Fibroblast of lung (primary cell): ENCODE measurements at regions not wholly inside any gene's neighbourhood (a gene's known extent, or its start where the extent isn't known, plus 50 kb on each side); places are given as distances from the start of the nearest gene placed in this dataset.

Experiments used
- DNase-seq, 2 donors: peaks; one replicate each; pipeline versions ENCODE4 v3.0.0 to v3.0.0-alpha.2; 2010; ENCODE audit warnings: low read depth in 2 of 2
- H2AFZ ChIP-seq: 2 replicates; pipeline ENCODE4 v1.5.1; 2012; ENCODE audit warnings: low read length, control low read depth, inconsistent platforms
- H3K27ac ChIP-seq: 2 replicates; pipeline ENCODE4 v1.5.1; 2011; ENCODE audit warnings: low read length, control low read depth; ENCODE audit not compliant: insufficient read depth
- H3K27me3 ChIP-seq: 2 replicates; pipeline ENCODE4 v1.5.1; 2011; ENCODE audit warnings: mild to moderate bottlenecking, low read length; ENCODE audit not compliant: control insufficient read depth, insufficient read depth
- H3K36me3 ChIP-seq: 2 replicates; pipeline ENCODE4 v1.5.1; 2011; ENCODE audit warnings: low read length; ENCODE audit not compliant: control insufficient read depth, insufficient read depth
- H3K4me1 ChIP-seq: 2 replicates; pipeline ENCODE4 v1.5.1; 2011; ENCODE audit warnings: low read length; ENCODE audit not compliant: control insufficient read depth, insufficient read depth; ENCODE audit errors: extremely low read depth
- H3K4me2 ChIP-seq: 2 replicates; pipeline ENCODE4 v1.5.1; 2011; ENCODE audit warnings: low read length, control low read depth; ENCODE audit not compliant: insufficient read depth; ENCODE audit errors: extremely low read depth
- H3K4me3 ChIP-seq, 4 experiments: fragments of 200-600 bp in 1 of 4; sonication (generic) in 1 of 4; replicated peaks in 1 of 4; 2 replicates each; pipeline ENCODE4 v1.5.1; 2011 to 2016; ENCODE audit warnings: low read length in 4 of 4, low read depth in 3 of 4, mild to moderate bottlenecking in 3 of 4, control low read depth in 2 of 4, inconsistent platforms in 1 of 4, mixed read lengths in 1 of 4; ENCODE audit not compliant: insufficient read depth in 1 of 4; ENCODE audit errors: control extremely low read depth in 1 of 4
- H3K79me2 ChIP-seq: 2 replicates; pipeline ENCODE4 v1.5.1; 2012; ENCODE audit warnings: mild to moderate bottlenecking, low read length, inconsistent platforms; ENCODE audit not compliant: control insufficient read depth, insufficient read depth
- H3K9ac ChIP-seq: 2 replicates; pipeline ENCODE4 v1.5.1; 2011; ENCODE audit warnings: mild to moderate bottlenecking, low read length, control low read depth; ENCODE audit not compliant: insufficient read depth
- H3K9me3 ChIP-seq: 2 replicates; pipeline ENCODE4 v1.5.1; 2012; ENCODE audit warnings: low read depth, low read length; ENCODE audit not compliant: control insufficient read depth, insufficient read depth
- H4K20me1 ChIP-seq: 2 replicates; pipeline ENCODE4 v1.5.1; 2011; ENCODE audit warnings: low read length; ENCODE audit not compliant: control insufficient read depth, insufficient read depth; ENCODE audit errors: extremely low read depth
- CTCF ChIP-seq, 2 donors: IDR thresholded peaks in 1 of 2; conservative IDR thresholded peaks in 1 of 2; 1 replicate in 1 of 2; 2 replicates in 1 of 2; pipeline ENCODE4 v1.5.1; 2011 to 2012; ENCODE audit warnings: low read length in 2 of 2, control low read depth in 1 of 2, inconsistent platforms in 1 of 2, low read depth in 1 of 2, mild to moderate bottlenecking in 1 of 2
- EZH2 ChIP-seq: IDR thresholded peaks from 2 replicates; pipeline ENCODE4 v1.5.1; 2012; ENCODE audit warnings: low read length, control low read depth, mild to moderate bottlenecking; ENCODE audit errors: missing control alignments

DNA sequence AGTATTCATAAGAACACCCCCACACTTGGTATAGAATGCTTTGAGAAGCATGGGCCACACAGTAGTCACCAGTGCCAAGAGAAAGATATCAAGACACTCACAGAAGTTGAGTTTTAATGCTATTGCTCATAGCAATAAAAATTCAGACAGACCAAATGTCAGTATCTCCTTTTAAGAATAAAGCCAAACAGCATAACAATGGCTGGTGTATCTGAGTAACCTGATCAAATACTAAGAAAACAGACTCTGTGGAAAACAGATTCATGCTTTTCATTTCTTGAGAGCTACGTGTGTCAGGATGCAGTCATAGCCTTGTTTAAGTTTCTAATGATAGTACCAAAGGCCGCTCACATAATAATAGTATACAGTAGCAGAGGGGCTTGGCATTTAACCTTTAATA lies 778.5 kb downstream of the MECOM start:
- H3K4me2 ChIP-seq = peak overlapping the region; percentile 0

DNA sequence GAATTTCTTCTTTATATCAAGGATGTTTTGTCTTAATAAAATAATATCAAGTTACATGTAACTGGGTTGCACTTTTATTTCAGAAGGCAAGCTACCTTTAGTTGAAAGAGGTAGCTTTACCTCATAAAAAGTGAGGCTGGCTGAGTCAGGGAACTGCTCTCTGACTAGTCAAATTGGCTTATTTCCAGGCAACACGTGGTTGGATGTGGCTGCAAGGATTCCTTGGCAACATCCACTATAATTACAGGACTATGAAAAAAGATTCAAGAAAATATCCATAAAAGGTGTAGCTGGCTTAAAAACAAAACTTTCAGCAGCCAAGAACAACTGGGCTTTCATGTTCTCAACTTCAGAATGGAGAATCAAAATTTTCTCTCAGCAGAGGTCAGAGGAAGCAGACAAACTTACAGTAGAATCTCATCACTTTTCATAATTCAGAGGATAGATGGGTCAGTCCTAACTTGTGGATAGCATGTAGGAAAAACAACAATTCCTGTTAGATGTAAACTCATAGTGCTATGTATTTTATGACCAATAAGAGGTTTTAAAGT lies 779.1 kb downstream of the MECOM start:
- peak; percentile 90 to 95 for DNase-seq
- H3K4me3 ChIP-seq = no peak overlapping the region

More for the DNA sequence above, 778.5 kb downstream of the MECOM start:
- H3K79me2 ChIP-seq = no peaks in the 10 kb centered on the region
- H3K4me3 ChIP-seq = no peak overlapping the region
- H3K36me3 ChIP-seq = no peaks in the 10 kb centered on the region
- H3K4me1 ChIP-seq = peaks cover 4% of the 10 kb centered on the region
- H4K20me1 ChIP-seq = no peaks in the 10 kb centered on the region
- TF ChIP-seq CTCF (conservative IDR thresholded peaks at IDR 0.05 in 1 of 2, IDR thresholded peaks at IDR 0.05 in 1 of 2; ENCODE audit: low read depth in 1 of 2, low read length in 2 of 2) = no peak
- no peak for TF ChIP-seq EZH2
- H3K9ac ChIP-seq = no peak overlapping the region
- DNase-seq = peak; percentile 11 to 95
- H3K27ac ChIP-seq = no peak overlapping the region
- H2AFZ ChIP-seq = no peak overlapping the region
- H3K9me3 ChIP-seq = no peaks in the 10 kb centered on the region
- no peaks in the 10 kb centered on the region for H3K27me3 ChIP-seq

DNA sequence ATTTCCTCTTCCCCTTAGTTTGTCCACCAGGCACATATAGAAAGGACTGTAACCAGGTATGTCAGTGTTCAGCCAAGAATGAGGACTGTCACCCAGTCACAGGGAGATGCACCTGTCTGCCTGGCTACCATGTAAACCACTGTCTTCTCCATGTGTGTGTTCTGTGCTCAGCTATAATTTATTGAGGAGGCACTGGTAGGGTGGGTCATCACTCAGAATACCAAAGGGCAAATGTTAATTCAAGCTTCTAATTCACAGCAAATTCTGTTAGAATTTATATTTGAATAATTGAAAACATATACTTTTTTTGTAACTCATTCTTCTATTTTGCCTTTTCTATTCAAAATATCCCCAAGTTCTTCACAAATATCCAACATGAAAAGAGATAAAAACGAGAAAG lies 780.4 kb downstream of the MECOM start:
- no peak overlapping the region for H3K27ac ChIP-seq
- no peak overlapping the region for H3K4me3 ChIP-seq
- H4K20me1 ChIP-seq = no peaks in the 10 kb centered on the region
- no peak for DNase-seq
- no peak overlapping the region for H3K9ac ChIP-seq
- H2AFZ ChIP-seq = no peak overlapping the region
- H3K27me3 ChIP-seq = no peaks in the 10 kb centered on the region
- H3K4me1 ChIP-seq = peaks cover 4% of the 10 kb centered on the region
- no peaks in the 10 kb centered on the region for H3K79me2 ChIP-seq
- H3K4me2 ChIP-seq = no peak overlapping the region
- no peaks in the 10 kb centered on the region for H3K36me3 ChIP-seq
- TF ChIP-seq CTCF (conservative IDR thresholded peaks at IDR 0.05 in 1 of 2, IDR thresholded peaks at IDR 0.05 in 1 of 2; ENCODE audit: low read depth in 1 of 2, low read length in 2 of 2) (no peak), EZH2 (no peak)
- no peaks in the 10 kb centered on the region for H3K9me3 ChIP-seq

More for the DNA sequence above, 779.1 kb downstream of the MECOM start:
- Histone ChIP-seq H3K4me1 (peaks cover 4% of the 10 kb centered on the region), H3K36me3 (no peaks in the 10 kb centered on the region), H3K27me3 (no peaks in the 10 kb centered on the region), H4K20me1 (no peaks in the 10 kb centered on the region), H3K9me3 (no peaks in the 10 kb centered on the region), H2AFZ (no peak overlapping the region), H3K79me2 (no peaks in the 10 kb centered on the region), H3K27ac (no peak overlapping the region), H3K4me2 (peak overlapping the region; percentile 40), H3K9ac (no peak overlapping the region)
- no peak for TF ChIP-seq CTCF (conservative IDR thresholded peaks at IDR 0.05 in 1 of 2, IDR thresholded peaks at IDR 0.05 in 1 of 2; ENCODE audit: low read depth in 1 of 2, low read length in 2 of 2)
- no peak for TF ChIP-seq EZH2
